ENCODE measurements at regions not wholly inside any gene's neighbourhood (a gene's known extent, or its start where the extent isn't known, plus 50 kb on each side); places are given as distances from the start of the nearest gene placed in this dataset.

DNA sequence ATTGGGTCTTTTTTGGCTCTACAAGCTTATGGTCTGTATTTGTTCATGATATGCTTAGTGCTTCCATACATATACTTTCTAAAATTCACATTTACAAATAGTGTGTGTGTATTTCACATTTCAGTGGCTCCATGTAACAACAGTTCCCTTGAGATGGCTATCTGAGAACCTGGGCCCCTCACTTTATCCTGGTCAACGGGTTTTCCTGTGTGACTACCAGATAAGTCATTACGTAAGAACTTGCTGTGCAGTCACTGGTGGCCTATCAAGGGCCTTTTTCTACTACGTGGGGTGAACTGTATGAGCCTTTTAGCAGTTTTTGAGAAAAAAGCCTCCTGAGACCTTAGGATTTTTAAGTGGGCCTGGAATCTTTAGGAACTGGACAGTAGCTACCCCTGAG is 454.1 kb downstream of the PCNX1 start (continued):
- TF ChIP-seq, protein P1, sequence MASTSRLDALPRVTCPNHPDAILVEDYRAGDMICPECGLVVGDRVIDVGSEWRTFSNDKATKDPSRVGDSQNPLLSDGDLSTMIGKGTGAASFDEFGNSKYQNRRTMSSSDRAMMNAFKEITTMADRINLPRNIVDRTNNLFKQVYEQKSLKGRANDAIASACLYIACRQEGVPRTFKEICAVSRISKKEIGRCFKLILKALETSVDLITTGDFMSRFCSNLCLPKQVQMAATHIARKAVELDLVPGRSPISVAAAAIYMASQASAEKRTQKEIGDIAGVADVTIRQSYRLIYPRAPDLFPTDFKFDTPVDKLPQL (IDR thresholded peaks at IDR 0.05; ENCODE audit: extremely low read depth, insufficient read length), result no peak
- no peak for TF ChIP-seq BRF1 (IDR thresholded peaks at IDR 0.05; ENCODE audit: borderline replicate concordance, extremely low read depth, insufficient read length)
- TF ChIP-seq, protein P2, sequence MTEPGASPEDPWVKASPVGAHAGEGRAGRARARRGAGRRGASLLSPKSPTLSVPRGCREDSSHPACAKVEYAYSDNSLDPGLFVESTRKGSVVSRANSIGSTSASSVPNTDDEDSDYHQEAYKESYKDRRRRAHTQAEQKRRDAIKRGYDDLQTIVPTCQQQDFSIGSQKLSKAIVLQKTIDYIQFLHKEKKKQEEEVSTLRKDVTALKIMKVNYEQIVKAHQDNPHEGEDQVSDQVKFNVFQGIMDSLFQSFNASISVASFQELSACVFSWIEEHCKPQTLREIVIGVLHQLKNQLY (CRISPR knock-in tag; conservative IDR thresholded peaks at IDR 0.05), result no peak
- TF ChIP-seq NR4A1 (CRISPR knock-in tag; IDR thresholded peaks at IDR 0.05), result no peak
- no peak for TF ChIP-seq NR4A1 (tag; IDR thresholded peaks at IDR 0.05)
- TF ChIP-seq KLF6 (CRISPR knock-in tag; IDR thresholded peaks at IDR 0.05; ENCODE audit: borderline replicate concordance), result no peak
- TF ChIP-seq SRSF1 (IDR thresholded peaks at IDR 0.05; ENCODE audit: low read depth, low read length), result no peak
- TF ChIP-seq, protein P3, sequence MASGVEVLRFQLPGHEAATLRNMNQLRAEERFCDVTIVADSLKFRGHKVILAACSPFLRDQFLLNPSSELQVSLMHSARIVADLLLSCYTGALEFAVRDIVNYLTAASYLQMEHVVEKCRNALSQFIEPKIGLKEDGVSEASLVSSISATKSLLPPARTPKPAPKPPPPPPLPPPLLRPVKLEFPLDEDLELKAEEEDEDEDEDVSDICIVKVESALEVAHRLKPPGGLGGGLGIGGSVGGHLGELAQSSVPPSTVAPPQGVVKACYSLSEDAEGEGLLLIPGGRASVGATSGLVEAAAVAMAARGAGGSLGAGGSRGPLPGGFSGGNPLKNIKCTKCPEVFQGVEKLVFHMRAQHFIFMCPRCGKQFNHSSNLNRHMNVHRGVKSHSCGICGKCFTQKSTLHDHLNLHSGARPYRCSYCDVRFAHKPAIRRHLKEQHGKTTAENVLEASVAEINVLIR (CRISPR knock-in tag; IDR thresholded peaks at IDR 0.05), result no peak
- 0 out of 4 replicates have a peak, but pooled peaks of 1 of the 2 experiments have one; percentile 51 for TF ChIP-seq ARNT (IDR thresholded peaks at IDR 0.05)
- TF ChIP-seq RNF2 (IDR thresholded peaks at IDR 0.05), result peak; percentile 84
- peak; percentile 71; the same call in 1 of the 2 replicates for TF ChIP-seq SOX6 (IDR thresholded peaks at IDR 0.05)
- TF ChIP-seq RCOR1 (IDR thresholded peaks at IDR 0.05; ENCODE audit: borderline replicate concordance in 1 of 2, low read depth in 2 of 2, low read length in 2 of 2), result peak in 1 of 2 experiments; percentile 64; a peak in 1 of 4 replicates
- TF ChIP-seq CEBPB (tag; IDR thresholded peaks at IDR 0.05), result peak; percentile 87
- TF ChIP-seq NFYB (IDR thresholded peaks at IDR 0.05; ENCODE audit: extremely low read depth, insufficient read length), result no peak
- TF ChIP-seq, protein P4, sequence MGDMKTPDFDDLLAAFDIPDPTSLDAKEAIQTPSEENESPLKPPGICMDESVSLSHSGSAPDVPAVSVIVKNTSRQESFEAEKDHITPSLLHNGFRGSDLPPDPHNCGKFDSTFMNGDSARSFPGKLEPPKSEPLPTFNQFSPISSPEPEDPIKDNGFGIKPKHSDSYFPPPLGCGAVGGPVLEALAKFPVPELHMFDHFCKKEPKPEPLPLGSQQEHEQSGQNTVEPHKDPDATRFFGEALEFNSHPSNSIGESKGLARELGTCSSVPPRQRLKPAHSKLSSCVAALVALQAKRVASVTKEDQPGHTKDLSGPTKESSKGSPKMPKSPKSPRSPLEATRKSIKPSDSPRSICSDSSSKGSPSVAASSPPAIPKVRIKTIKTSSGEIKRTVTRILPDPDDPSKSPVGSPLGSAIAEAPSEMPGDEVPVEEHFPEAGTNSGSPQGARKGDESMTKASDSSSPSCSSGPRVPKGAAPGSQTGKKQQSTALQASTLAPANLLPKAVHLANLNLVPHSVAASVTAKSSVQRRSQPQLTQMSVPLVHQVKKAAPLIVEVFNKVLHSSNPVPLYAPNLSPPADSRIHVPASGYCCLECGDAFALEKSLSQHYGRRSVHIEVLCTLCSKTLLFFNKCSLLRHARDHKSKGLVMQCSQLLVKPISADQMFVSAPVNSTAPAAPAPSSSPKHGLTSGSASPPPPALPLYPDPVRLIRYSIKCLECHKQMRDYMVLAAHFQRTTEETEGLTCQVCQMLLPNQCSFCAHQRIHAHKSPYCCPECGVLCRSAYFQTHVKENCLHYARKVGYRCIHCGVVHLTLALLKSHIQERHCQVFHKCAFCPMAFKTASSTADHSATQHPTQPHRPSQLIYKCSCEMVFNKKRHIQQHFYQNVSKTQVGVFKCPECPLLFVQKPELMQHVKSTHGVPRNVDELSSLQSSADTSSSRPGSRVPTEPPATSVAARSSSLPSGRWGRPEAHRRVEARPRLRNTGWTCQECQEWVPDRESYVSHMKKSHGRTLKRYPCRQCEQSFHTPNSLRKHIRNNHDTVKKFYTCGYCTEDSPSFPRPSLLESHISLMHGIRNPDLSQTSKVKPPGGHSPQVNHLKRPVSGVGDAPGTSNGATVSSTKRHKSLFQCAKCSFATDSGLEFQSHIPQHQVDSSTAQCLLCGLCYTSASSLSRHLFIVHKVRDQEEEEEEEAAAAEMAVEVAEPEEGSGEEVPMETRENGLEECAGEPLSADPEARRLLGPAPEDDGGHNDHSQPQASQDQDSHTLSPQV (IDR thresholded peaks at IDR 0.05), result no peak
- TF ChIP-seq SP1 (CRISPR knock-in tag; IDR thresholded peaks at IDR 0.05), result no peak
- no peak for TF ChIP-seq SAFB (IDR thresholded peaks at IDR 0.05; ENCODE audit: borderline replicate concordance, low read depth, low read length)
- TF ChIP-seq SUPT5H (IDR thresholded peaks at IDR 0.05), result no peak
- TF ChIP-seq MAFF (IDR thresholded peaks at IDR 0.05; ENCODE audit: low read length), result no peak
- peak; percentile 71; the same call in 1 of the 2 replicates for TF ChIP-seq POLR2AphosphoS5 (IDR thresholded peaks at IDR 0.05; ENCODE audit: control insufficient read depth, insufficient read depth, low read depth, low read length)
- no peak for TF ChIP-seq BCL6 (CRISPR knock-in tag; IDR thresholded peaks at IDR 0.05)
- no peak for TF ChIP-seq ZNF561 (CRISPR knock-in tag; conservative IDR thresholded peaks at IDR 0.05)
- TF ChIP-seq ZNF408 (CRISPR knock-in tag; IDR thresholded peaks at IDR 0.05; ENCODE audit: low read depth), result no peak
- TF ChIP-seq ZNF668 (CRISPR knock-in tag; IDR thresholded peaks at IDR 0.05), result no peak
- 0 out of 2 replicates have a peak, but pooled peaks have one; percentile 19 for TF ChIP-seq RBFOX2 (IDR thresholded peaks at IDR 0.05; ENCODE audit: low read depth, low read length)

All from K562 (cell line).